ENCODE measurements at regions not wholly inside any gene's neighbourhood (a gene's known extent, or its start where the extent isn't known, plus 50 kb on each side); places are given as distances from the start of the nearest gene placed in this dataset.

- no peaks in the 10 kb centered on the region for H3K9me3 ChIP-seq
- no peak overlapping the region for H3K27ac ChIP-seq (ENCODE audit: low read depth in 2 of 2, low read length in 1 of 2)
- H3K4me1 ChIP-seq (ENCODE audit: control insufficient read depth in 1 of 2, insufficient read depth in 2 of 2, low read depth in 1 of 2, low read length in 1 of 2) = peaks cover 0 to 6% of the 10 kb centered on the region in 2 experiments; a peak in 2 of 4 replicates
- H3K27me3 ChIP-seq (ENCODE audit: insufficient read depth) = no peaks in the 10 kb centered on the region
- H4K20me1 ChIP-seq (ENCODE audit: insufficient read depth) = no peaks in the 10 kb centered on the region
- no peak for TF ChIP-seq TAF1 (IDR thresholded peaks at IDR 0.05; ENCODE audit: borderline replicate concordance, low read depth, low read length)
- no peak overlapping the region for H3K4me2 ChIP-seq
- H3K4me3 ChIP-seq (ENCODE audit: low read depth in 2 of 2, low read length in 1 of 2) = no peak overlapping the region
- H3F3A ChIP-seq (replicated peaks; ENCODE audit: insufficient read depth) = no peaks in the 10 kb centered on the region
- ChIA-PET CTCF (interaction anchor here (1.0 kb wide), 1 partner anchor 273 kb away, joined by 3 read pairs; no protein-coding TSS in a partner anchor), POLR2A (no interaction called here)
- no peak overlapping the region for H2AFZ ChIP-seq (ENCODE audit: low read depth)
- no peak for DNase-seq
- H3K9ac ChIP-seq = no peak overlapping the region
- no peaks in the 10 kb centered on the region for H3K36me3 ChIP-seq (replicated peaks in 1 of 2; ENCODE audit: control insufficient read depth in 1 of 2, insufficient read depth in 2 of 2, low read length in 1 of 2)
- H3K79me2 ChIP-seq (ENCODE audit: insufficient read depth) = no peaks in the 10 kb centered on the region
- H3K9me2 ChIP-seq = no peaks in the 10 kb centered on the region
- 65% methylated on average over 3 of the region's 3 CpGs for WGBS (ENCODE audit: low lambda C conversion rate)
These were observed 186.0 kb downstream of the NXNL2 start for GRCh38 chr9:88721025-88721424.

GRCh38 chr9:88721495-88722279 is 186.7 kb downstream of the NXNL2 start:
- TF ChIP-seq REST (IDR thresholded peaks at IDR 0.05; ENCODE audit: low read depth, low read length) (no peak), IRF3 (IDR thresholded peaks at IDR 0.05; ENCODE audit: low read depth, low read length) (no peak), JUND (IDR thresholded peaks at IDR 0.05) (no peak), FOXM1 (IDR thresholded peaks at IDR 0.05; ENCODE audit: low read depth) (no peak), PBX3 (IDR thresholded peaks at IDR 0.05) (no peak), MXI1 (IDR thresholded peaks at IDR 0.05; ENCODE audit: low read depth, low read length) (no peak), CHD2 (IDR thresholded peaks at IDR 0.05; ENCODE audit: low read length, partially characterized antibody) (no peak), NFIC (IDR thresholded peaks at IDR 0.05; ENCODE audit: borderline replicate concordance) (no peak), TAF1 (IDR thresholded peaks at IDR 0.05; ENCODE audit: borderline replicate concordance, low read depth, low read length) (no peak), EP300 (IDR thresholded peaks at IDR 0.05; ENCODE audit: borderline replicate concordance in 1 of 2, low read depth in 1 of 2, low read length in 1 of 2) (no peak), RCOR1 (IDR thresholded peaks at IDR 0.05; ENCODE audit: low read length) (no peak)
- H3K9me2 ChIP-seq = no peaks in the 10 kb centered on the region
- no peak overlapping the region for H3K9ac ChIP-seq
- WGBS (ENCODE audit: low lambda C conversion rate) = 92% methylated on average over 1 of the region's 1 CpG
- no peaks in the 10 kb centered on the region for H3K9me3 ChIP-seq
- peaks cover 0 to 6% of the 10 kb centered on the region in 2 experiments; a peak in 2 of 4 replicates for H3K4me1 ChIP-seq (ENCODE audit: control insufficient read depth in 1 of 2, insufficient read depth in 2 of 2, low read depth in 1 of 2, low read length in 1 of 2)
- no peak overlapping the region for H3K4me3 ChIP-seq (ENCODE audit: low read depth in 2 of 2, low read length in 1 of 2)
- H2AFZ ChIP-seq (ENCODE audit: low read depth) = no peak overlapping the region
- H3K79me2 ChIP-seq (ENCODE audit: insufficient read depth) = no peaks in the 10 kb centered on the region
- H3F3A ChIP-seq (replicated peaks; ENCODE audit: insufficient read depth) = no peaks in the 10 kb centered on the region
- ChIA-PET CTCF (no interaction called here), POLR2A (no interaction called here)
- no peaks in the 10 kb centered on the region for H3K27me3 ChIP-seq (ENCODE audit: insufficient read depth)
- H3K27ac ChIP-seq (ENCODE audit: low read depth in 2 of 2, low read length in 1 of 2) = no peak overlapping the region
- H3K4me2 ChIP-seq = no peak overlapping the region
- DNase-seq = no peak
- H4K20me1 ChIP-seq (ENCODE audit: insufficient read depth) = no peaks in the 10 kb centered on the region
- no peaks in the 10 kb centered on the region for H3K36me3 ChIP-seq (replicated peaks in 1 of 2; ENCODE audit: control insufficient read depth in 1 of 2, insufficient read depth in 2 of 2, low read length in 1 of 2)
